HL-60/S4 (cell line): ENCODE measurements at regions not wholly inside any gene's neighbourhood (a gene's known extent, or its start where the extent isn't known, plus 50 kb on each side); places are given as distances from the start of the nearest gene placed in this dataset.

ENCODE experiments used
- in situ Hi-C: fragments of 300-500 bp; cut with MboI; formaldehyde crosslinking; loops from 2 replicates; pipeline ENCODE4 v1.14.3; 2022; ENCODE audit warnings: low sequenced_read_pairs

DNA sequence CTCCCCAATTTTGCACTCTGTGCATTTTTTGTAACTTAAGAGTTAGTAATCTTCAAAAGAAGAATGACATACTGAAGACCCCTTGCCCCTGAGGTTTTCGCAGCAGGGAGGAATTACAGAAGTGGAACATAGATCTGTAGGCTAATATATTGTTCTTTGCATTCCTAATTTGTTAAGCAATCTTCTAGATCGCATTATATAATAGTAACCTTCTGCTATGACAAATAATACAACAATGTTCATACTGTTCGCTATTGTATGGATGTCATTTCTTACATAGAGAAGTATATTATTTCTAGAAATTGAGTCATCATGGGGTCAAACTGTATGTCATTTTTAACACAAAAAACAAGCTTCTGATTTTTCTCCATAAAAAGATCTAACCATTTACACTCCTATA lies 95.8 kb upstream of the TGFBR2 start:
- in situ Hi-C loops = no loop called here

DNA sequence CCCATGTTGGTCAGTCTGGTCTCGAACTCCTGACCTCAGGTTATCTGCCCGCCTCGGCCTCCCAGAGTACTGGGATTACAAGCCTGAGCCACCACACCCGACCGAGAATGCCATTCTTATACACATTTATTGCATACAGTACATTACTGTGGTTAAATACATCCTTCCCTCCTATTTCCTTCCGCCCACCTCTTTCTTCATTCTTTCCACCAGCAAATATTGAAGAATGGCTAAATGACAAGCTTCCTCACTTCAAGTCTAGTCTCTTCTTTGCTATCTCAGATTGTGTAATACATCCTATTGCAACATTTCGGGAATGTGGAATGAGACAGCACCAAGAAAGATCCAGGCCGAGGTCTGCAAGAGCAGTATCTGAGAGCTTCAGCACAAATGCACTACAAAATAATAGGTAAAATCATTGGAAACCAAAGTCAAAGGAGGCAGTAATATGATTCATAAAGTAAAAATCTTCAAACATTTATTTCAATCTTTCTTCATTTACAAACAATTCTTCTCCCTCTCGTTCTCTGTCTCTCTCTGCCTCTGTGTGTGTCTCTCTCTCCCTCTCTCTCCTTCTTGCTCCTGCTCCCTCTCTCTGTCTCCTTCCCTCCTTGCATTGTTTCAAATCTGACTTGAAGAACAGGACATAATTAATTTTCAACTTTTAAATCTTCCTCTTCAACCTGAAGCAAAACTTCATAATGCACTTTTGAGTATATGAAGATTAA lies 94.7 kb upstream of the TGFBR2 start:
- in situ Hi-C loops = no loop called here

GRCh38 chr3:30512576-30512975 lies 93.8 kb upstream of the TGFBR2 start:
- in situ Hi-C loops = no loop called here

GRCh38 chr3:30513374-30514152 lies 92.8 kb upstream of the TGFBR2 start:
- in situ Hi-C loops = no loop called here

- in situ Hi-C loops = no loop called here
These were observed 90.2 kb upstream of the TGFBR2 start for GRCh38 chr3:30516238-30516637.

GRCh38 chr3:30518181-30518864 lies 88.1 kb upstream of the TGFBR2 start:
- in situ Hi-C loops = no loop called here

- in situ Hi-C loops = no loop called here
These were observed 87.5 kb upstream of the TGFBR2 start for GRCh38 chr3:30518872-30519271.

- in situ Hi-C loops = no loop called here
These were observed 85.7 kb upstream of the TGFBR2 start for GRCh38 chr3:30520699-30521098.

DNA sequence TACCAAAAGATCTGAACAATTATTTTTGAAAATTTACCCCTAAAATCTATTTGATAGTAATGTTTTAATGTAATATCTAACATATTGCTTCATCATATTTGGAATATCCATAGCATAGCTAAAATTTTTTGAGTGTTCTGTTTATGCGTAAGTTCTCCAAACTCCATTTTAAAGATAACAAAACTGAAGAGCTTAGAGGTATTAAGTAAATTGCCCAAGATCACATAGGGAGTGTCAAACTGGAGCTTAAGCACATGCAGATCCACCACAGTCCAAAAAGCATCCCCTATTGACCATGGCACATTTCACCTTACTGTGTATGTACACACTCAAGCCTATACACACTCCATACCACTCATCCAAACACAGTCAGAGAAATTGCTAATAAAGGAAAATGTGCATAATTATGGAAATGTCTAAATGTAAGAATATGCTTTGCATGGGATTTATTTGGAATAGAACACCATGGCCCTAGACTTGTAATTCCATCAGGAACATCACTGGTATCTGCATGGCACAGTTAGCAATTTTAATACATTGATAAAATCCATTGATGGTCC lies 85.2 kb upstream of the TGFBR2 start:
- in situ Hi-C loops = no loop called here

DNA sequence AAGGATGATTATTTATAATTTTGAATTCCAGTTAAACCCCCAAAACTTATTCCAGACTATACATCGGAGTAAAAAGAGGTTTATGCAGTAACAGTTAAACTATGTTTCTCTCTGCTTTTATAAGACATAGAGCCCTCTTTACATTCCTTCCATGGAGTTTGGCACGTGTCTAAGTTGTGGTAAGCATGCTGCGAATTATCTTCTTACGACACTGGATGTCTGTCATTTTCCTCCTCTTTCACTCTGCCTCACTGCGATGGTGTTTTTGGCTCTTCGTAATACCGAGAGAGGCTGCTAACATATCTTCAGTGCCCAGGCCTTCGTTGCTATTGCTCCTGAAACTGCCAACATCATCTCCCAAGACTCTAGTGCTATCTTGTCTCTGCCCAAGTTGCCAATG lies 83.9 kb upstream of the TGFBR2 start:
- in situ Hi-C loops = no loop called here

- in situ Hi-C loops = no loop called here
These were observed 83.0 kb upstream of the TGFBR2 start for GRCh38 chr3:30523366-30523765.

DNA sequence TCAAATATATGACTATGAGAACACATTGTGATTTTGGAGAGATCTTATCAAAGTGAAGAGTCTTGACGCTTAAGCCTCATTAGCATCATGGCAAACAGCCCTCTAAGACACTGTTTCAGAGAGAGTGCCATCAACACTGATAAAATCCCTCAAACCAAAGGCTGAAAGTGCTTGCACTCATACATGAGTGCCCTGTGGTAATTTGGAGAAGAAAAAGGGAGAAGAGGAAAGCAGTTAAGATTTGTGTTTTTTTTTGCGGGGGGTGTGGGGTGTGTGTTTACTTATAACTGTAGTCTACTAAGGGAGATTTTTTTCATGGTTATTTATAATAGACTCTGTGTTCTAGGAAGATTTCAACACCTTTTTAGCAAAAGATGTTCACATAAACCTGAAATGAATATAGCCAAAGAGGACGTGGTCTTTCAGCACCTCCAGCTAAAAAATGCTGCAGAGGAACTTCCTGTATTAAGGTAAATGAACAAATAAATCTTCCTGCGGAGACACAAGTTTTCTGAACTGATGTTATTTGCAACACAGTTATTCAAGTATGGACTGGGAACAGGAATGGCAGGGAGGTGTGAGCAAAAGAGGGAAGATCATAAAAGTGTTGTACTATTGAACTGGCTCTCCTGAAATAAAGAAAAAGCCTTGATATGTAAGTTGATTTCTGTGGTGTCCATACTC lies 81.9 kb upstream of the TGFBR2 start:
- in situ Hi-C loops = no loop called here

DNA sequence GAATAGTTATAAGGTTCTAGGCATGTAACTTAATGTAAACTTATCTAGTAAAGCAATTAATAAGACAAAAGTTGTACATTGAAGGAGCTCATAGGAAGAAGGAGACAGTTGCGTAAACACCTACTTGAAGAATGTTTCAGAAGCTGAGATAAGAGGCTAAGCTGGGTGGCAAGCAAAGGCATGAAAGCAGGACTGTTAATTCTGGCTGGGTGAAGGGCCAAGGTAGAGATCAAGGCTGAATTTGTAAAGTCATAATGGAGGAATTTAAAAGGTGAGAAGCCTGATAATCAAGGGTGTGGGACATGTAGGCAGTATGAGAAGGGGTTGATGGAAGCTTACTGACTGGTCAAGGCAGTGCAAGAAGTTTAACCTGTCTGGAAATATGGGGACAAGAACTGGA lies 80.4 kb upstream of the TGFBR2 start:
- in situ Hi-C loops = no loop called here

DNA sequence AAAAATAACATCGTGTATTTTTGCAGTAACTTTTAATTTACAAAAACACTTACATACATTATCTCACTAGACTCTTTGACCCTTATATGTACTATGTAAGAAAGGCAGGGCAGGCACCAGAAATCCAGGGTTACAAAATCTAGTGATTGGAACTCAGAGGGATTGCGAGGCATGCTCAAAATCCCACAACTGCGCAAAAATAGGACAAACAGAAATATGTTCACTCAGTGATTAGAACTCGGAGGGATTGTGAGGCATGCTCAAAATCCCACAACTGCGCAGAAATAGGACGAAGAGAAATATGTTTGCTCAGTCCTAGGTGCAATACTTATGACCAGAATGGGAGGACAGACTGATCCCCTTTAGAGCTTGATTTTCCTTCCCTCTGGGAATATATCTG lies 79.2 kb upstream of the TGFBR2 start:
- in situ Hi-C loops = no loop called here

DNA sequence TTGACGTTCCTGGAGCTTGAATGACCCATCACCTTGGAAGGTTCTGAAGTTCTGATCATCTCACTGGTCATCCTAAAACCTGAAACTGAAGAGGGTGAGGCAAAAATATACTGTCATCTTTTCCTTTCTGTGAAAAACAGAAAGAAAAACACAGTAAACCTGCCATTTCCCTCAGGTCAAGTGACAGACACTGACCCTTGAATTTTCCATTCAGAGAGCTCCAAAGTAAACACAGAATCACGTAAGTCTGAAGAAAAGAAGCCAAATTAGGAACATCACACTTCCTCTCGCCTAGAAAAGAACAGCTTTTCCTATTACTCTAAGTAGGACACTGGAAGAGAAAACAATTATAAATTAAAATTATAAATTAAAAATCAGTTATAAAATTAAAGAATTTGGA lies 78.7 kb upstream of the TGFBR2 start:
- in situ Hi-C loops = no loop called here

DNA sequence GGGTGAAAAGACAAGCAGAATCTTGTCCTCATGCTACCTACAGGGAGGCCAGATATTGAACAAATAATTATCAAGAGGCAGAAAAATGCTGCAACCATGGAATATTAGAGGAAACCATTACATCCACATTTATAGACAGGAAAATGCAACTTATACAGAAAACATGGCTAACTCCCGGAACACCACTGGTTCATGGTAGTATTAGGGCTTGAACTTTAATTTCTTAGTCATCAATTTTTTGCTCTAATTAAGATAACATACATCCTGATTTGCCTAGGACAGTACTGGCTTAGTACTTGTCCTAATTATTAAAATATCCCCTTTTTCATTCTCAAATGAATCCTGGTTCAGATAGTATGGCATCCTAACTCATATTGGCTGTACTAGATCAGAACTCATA lies 76.3 kb upstream of the TGFBR2 start:
- in situ Hi-C loops = no loop called here

DNA sequence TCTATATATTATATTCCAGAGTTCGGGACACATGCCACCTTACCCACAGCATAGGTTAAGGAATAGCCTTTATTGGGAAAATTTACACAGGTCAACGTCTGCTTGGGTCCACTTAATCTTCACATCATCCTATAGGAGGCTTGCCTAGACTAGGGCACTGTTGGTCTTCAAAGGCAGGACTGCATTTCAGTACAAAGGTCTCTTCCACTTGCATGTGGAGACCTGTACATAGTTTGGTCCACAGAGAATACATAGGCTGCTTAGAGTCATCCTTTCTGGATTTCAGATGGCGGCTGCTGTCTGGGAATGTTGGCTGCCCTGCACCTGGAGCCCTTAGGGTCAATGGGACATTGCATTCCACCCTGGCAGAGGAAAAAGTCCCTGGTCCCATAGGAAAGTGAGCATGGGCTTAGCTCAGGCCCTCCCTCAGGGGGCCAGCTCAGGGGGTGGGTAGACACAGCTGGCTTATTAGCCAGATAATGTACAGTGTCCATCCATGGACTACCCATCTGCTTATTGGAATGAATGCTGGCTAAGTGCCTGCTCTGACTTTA lies 75.3 kb upstream of the TGFBR2 start:
- in situ Hi-C loops = no loop called here

- in situ Hi-C loops = no loop called here
These were observed 70.9 kb upstream of the TGFBR2 start for GRCh38 chr3:30535525-30535924.

GRCh38 chr3:30538791-30539190 lies 67.6 kb upstream of the TGFBR2 start:
- in situ Hi-C loops = no loop called here

GRCh38 chr3:30539206-30539605 lies 67.2 kb upstream of the TGFBR2 start:
- in situ Hi-C loops = no loop called here

GRCh38 chr3:30539772-30540171 lies 66.6 kb upstream of the TGFBR2 start:
- in situ Hi-C loops = no loop called here
